Smooth muscle cell of the brain vasculature (primary cell): ENCODE measurements at regions not wholly inside any gene's neighbourhood (a gene's known extent, or its start where the extent isn't known, plus 50 kb on each side); places are given as distances from the start of the nearest gene placed in this dataset.
"Not testable (repeated sequence)": the region's sequence is repeated elsewhere in the genome, so short reads cannot be mapped to it uniquely, and the experiment has no call there.

Experiments used
- DNase-seq: peaks from one replicate; pipeline ENCODE4 v3.0.0-alpha.2; 2012; ENCODE audit warnings: low read depth, low spot score

DNA sequence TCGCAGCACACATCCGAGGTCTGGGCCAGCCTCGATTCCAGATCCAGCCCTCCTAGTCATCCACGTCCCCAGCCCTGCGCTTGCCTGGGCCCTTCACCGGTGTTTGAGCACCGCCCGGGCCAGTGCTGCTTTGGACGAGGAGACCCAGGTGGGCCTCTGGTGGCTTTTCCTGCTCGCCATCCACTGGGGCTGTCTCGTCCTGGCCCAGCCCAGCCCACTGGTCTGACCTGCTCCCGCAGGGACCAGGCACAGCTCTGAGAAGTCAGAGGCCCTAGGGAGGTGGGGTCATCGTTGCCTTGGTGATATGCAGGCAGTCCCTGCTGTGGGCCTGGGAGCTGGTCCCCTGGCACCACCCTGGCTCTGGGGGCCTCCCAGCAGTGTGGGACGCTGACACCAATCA is 200.8 kb downstream of the USP22 start:
- not testable (repeated sequence) for DNase-seq

DNA sequence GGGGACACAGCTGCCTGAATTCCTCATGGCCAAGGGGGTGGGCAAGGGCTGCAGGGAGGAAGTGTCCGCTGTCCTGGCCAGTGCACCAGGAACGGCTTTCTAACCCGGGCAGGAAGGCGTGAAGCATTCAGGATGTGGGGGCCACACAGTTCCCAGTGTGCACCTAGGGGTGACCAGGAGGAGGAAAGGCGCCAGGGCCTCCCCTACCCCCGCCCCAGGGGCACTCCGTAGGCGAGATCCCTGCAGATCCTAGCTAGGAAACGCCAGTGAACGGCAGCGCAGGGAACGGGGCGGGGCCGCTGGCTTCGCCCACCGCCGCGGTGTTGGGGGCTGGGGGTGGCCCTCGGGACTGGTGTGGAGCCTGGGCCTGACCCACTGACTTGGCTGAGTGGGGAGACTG is 199.6 kb downstream of the USP22 start:
- DNase-seq: not testable (repeated sequence)

DNA sequence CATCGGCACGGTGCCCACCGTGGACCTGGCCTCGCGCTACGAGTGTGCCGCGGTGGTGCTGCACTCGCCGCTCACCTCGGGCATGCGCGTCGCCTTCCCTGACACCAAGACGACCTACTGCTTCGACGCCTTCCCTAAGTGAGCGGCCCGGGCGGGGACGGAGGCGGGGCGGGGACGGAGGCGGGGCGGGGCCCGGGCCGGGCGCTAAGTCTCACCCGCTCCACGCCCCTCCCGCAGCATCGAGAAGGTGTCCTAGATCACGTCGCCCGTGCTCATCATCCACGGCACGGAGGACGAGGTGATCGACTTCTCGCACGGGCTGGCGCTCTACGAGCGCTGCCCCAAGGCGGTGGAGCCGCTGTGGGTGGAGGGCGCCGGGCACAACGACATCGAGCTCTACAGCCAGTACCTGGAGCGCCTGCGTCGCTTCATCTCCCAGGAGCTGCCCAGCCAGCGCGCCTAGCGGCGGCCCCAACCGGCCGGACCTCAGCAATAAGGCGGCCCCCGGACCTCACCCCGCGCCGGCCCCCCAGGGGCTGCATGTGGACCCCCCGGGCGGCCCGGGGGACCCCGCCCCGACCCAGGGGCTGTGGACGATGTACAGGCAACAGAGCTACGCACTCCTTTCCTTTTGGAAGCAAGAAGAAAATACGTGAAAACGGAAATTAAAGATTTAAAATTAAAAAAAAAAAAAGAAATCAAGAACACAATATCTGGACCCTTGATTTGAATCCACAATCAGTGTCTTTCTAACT is 198.8 kb downstream of the USP22 start:
- not testable (repeated sequence) for DNase-seq

GRCh38 chr17:20848869-20849443 is 193.9 kb downstream of the USP22 start:
- not testable (repeated sequence) for DNase-seq

DNA sequence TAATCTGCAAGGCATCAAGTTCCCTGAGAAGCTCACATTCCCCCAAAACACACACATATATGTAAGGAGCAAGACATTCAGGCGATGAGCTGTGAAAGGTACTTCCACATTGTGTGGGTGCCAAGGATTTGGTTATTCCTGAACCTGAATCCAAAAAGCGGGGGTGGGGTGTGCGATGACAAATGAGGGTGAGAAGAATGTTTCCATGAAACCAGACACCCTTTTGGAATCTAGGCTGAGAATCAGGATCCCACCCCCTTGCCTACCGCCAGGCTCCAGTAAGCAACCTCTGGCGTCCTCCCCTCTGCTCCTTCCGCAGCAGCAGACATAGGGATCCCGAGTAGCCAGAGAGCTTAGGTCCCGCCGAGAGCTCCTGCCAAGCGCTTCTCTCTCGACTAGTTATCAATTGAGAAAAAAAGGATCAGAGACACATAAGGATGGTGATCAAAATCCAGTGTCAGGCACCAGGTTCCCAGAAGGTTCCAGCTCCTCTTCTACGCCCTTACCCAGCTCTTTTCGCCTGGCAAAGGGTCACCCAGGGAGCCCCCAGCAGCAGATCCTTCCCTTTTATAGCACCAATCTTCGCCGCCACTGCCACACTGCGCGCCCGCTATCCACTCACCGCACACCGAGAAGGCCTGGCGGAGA is 191.1 kb downstream of the USP22 start:
- DNase-seq: not testable (repeated sequence)

GRCh38 chr17:20852239-20852989 is 190.4 kb downstream of the USP22 start:
- no peak for DNase-seq

- no peak for DNase-seq
Measured at GRCh38 chr17:20852990-20853370, 189.8 kb downstream of the USP22 start.

- DNase-seq: not testable (repeated sequence)
Measured at GRCh38 chr17:20855910-20856470, 186.8 kb downstream of the USP22 start.

GRCh38 chr17:20866444-20867209 is 176.2 kb downstream of the USP22 start:
- DNase-seq: not testable (repeated sequence)

- DNase-seq: not testable (repeated sequence)
Measured at GRCh38 chr17:20867436-20867937, 175.3 kb downstream of the USP22 start.

GRCh38 chr17:20867938-20868661 is 174.7 kb downstream of the USP22 start:
- DNase-seq: not testable (repeated sequence)

DNA sequence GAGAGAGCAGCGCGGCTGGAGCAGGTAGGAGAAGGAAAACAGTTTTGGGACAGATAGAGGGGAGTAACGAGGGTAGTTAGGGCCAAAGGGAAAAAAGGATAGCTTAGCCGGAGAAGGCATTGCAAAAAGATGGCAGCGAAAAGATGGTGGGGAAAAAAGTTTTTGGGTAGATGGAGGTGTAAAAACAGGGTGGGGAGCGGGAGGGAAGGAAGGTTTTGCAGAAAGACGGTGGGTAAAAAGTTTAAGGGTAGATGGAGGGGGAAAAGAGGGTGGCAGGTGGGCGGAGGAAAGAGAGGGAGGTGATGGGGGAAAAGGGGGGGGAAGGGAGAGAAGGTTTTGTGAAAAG is 174.2 kb downstream of the USP22 start:
- DNase-seq: not testable (repeated sequence)

DNA sequence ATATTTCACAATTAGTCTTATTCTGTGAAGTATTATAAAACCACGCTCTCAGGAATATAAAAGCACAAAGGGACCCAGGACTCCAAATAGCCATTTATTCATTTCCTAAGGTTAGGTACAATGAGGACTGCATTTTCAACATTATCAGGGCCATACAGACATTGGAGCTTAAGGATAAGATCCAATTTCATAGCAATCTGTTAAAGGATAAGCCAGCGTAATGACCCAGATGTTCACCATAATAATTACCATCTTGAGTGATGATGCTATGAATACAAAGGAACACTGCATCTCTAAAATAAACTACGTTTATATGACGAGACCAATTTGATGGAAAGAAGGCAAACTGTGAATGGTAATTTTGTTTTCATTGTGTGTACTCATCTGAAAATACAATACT is 169.6 kb downstream of the USP22 start:
- DNase-seq: not testable (repeated sequence)

DNA sequence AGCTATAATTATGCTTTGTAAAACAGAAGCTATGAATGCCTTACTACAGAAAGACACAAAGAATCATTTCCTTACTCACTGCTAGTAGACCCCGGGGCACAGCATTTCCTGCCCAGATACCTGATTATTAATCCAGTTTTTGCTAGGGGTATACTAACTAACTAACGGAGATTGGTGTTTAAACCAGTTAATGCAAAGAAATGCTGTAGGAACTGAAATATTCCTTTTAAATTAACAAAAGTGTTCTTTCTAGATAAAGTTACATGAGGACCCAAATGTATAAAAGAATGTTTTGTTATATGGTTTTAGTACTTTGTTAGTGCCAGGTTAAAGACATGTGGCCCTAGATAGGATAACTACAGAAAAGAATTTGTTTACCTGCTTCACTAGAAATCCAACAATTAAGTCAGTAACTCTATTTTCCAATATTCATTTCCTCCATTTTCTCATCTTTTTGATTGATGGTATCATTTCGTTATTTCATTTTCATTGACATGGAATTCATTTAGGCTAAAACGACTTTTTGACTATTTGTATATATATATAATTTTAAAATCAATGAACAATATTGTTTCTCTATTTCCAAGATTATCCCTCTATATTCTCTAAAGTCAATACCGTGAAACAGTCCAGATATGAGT is 169.0 kb downstream of the USP22 start:
- not testable (repeated sequence) for DNase-seq

GRCh38 chr17:20877384-20877783 is 165.4 kb downstream of the USP22 start:
- DNase-seq: not testable (repeated sequence)

GRCh38 chr17:20890338-20890737 is 152.5 kb downstream of the USP22 start:
- no peak for DNase-seq

DNA sequence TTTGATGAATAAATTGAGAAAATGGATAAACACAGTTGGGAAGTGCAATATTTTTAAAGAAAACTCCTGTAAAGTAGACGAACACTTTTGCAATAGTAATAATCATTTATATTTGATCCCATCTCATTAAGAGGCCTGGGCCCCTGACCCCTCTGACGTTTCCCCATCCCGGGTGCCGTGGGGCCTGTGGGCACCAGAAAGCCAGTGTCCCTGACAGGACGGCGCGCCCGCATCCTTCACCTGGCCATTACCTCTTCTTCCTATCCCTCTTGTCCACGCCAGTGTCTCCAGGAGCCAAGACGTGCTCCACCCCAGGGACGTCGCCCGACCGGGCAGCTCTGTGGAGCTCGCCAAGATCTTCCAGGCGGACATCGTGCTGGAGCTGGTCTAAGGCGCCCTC is 147.4 kb downstream of the USP22 start:
- DNase-seq: not testable (repeated sequence)

DNA sequence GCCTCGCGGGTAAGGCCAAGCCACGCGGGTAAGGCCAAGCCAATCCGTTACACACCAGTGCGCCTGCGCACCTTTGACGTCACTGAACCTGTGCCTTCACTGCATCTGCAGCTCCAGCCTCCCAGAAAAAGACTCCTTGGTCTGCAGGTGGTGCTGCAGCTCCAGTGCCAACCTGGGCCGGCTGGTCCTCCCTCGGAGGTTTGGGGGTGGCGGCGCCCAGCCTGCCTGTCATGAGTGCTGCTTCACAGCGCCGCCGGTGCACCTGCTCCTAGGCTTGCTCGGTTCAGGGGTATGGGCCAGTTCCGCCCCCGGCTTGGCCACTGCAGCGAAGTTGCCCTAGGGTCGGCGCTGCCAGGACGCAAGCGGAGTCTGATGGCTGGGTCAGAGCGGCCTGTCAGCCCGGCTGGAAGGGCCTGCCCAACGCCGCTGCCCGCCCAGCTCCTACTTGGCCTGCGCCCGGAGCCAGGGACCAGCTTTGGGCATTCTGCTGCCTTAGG is 146.6 kb downstream of the USP22 start:
- DNase-seq: no peak

- not testable (repeated sequence) for DNase-seq
Measured at GRCh38 chr17:20898726-20899125, 144.1 kb downstream of the USP22 start.
